ENCODE measurements at regions not wholly inside any gene's neighbourhood (a gene's known extent, or its start where the extent isn't known, plus 50 kb on each side); places are given as distances from the start of the nearest gene placed in this dataset.

DNA sequence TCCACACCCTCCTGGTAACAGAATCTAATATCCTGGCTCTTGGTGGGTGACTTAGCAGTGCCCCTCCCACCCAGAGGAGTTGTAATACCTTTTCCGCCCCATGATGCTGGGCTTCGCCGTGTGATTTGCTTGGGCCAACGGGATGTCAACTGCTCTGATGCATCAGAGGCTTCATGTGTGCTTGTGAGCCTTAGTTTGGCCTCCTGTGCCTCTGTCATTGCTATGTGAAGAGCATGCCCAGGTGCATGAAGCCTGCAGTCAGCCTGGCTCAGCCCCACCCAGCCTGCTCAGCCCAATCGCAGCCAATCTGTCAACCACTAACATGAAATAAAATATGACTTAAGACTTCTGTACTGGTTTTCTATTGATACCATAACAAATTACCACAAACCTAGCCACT, 201.2 kb upstream of the RPL38 start:
- Mint-ChIP-seq H3K4me1 (ENCODE audit: low read depth) (no peaks in the 10 kb centered on the region), H3K27ac (no peak overlapping the region), H3K27me3 (ENCODE audit: low read depth) (peaks cover 23% of the 10 kb centered on the region), H3K36me3 (ENCODE audit: low read depth) (no peaks in the 10 kb centered on the region), H3K4me3 (no peak overlapping the region), H3K9me3 (no peaks in the 10 kb centered on the region)

DNA sequence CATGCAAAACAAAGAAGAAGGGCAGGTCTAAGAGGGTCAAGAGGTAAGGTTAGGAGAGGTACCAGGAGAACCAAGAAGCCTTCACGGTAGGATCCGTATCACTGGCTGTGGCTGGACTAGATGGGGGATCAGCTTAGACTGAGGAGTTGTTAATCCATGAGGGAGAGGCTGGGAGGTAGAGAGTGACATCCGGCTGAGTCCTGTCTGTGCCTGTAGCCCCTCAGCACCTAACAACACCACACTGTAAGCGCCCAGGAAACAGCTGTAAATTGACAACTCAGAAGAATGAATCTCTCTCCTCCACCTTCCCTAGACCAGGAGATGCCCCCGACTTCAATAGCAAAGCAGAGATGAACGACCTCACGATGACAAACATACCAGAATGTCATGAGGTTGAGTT, 199.4 kb upstream of the RPL38 start:
- Mint-ChIP-seq H3K36me3 (ENCODE audit: low read depth) (no peaks in the 10 kb centered on the region), H3K27me3 (ENCODE audit: low read depth) (peaks cover 20% of the 10 kb centered on the region), H3K4me1 (ENCODE audit: low read depth) (no peaks in the 10 kb centered on the region), H3K27ac (no peak overlapping the region), H3K9me3 (no peaks in the 10 kb centered on the region), H3K4me3 (no peak overlapping the region)

- Mint-ChIP-seq H3K4me1 (ENCODE audit: low read depth) (no peaks in the 10 kb centered on the region), H3K27ac (no peak overlapping the region), H3K4me3 (no peak overlapping the region), H3K36me3 (ENCODE audit: low read depth) (no peaks in the 10 kb centered on the region), H3K27me3 (ENCODE audit: low read depth) (peaks cover 23% of the 10 kb centered on the region), H3K9me3 (no peaks in the 10 kb centered on the region)
Measured at GRCh38 chr17:74005790-74006189, 197.7 kb upstream of the RPL38 start.

- Mint-ChIP-seq H3K4me1 (ENCODE audit: low read depth) (no peaks in the 10 kb centered on the region), H3K36me3 (ENCODE audit: low read depth) (no peaks in the 10 kb centered on the region), H3K27me3 (ENCODE audit: low read depth) (peaks cover 23% of the 10 kb centered on the region)
Measured at GRCh38 chr17:74006371-74006770, 197.1 kb upstream of the RPL38 start.

GRCh38 chr17:74008196-74008595, 195.3 kb upstream of the RPL38 start:
- peaks cover 19% of the 10 kb centered on the region for H3K27me3 Mint-ChIP-seq (ENCODE audit: low read depth)
- no peak overlapping the region for H3K27ac Mint-ChIP-seq
- H3K9me3 Mint-ChIP-seq: no peaks in the 10 kb centered on the region
- H3K36me3 Mint-ChIP-seq (ENCODE audit: low read depth): no peaks in the 10 kb centered on the region
- H3K4me1 Mint-ChIP-seq (ENCODE audit: low read depth): peaks cover 7% of the 10 kb centered on the region
- H3K4me3 Mint-ChIP-seq: no peak overlapping the region

More at GRCh38 chr17:74006371-74006770, 197.1 kb upstream of the RPL38 start:
- no peak overlapping the region for H3K4me3 Mint-ChIP-seq
- no peak overlapping the region for H3K27ac Mint-ChIP-seq
- no peaks in the 10 kb centered on the region for H3K9me3 Mint-ChIP-seq

DNA sequence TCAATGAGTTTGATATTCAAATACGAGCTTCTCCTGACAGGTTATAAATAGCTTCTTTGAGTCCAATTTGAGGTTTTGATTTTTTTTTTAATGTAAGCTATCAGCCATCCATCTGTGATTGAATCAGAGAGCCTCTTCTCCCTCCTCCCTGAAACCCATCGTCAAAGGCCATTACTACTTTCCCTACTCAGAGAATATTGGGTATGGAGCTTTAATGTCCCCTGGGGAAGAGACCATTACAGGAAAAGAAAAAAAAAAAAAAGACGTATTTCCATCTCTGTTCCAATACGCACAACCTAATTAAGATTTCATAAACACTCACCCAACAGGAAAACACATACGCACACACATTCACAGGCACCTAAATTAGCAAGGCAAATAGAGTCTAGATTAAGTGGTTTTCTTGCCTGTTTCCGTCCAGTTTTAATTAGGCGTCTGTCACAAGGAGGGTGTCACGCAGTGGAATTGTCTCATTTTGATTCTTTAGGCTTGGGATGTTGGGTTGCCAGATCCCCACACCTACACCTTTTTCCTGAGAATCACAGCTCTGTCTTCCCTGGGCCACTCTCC, 194.3 kb upstream of the RPL38 start:
- H3K9me3 Mint-ChIP-seq: no peaks in the 10 kb centered on the region
- peaks cover 20% of the 10 kb centered on the region for H3K27me3 Mint-ChIP-seq (ENCODE audit: low read depth)
- peaks cover 7% of the 10 kb centered on the region for H3K4me1 Mint-ChIP-seq (ENCODE audit: low read depth)
- H3K36me3 Mint-ChIP-seq (ENCODE audit: low read depth): no peaks in the 10 kb centered on the region
- no peak overlapping the region for H3K4me3 Mint-ChIP-seq
- no peak overlapping the region for H3K27ac Mint-ChIP-seq

DNA sequence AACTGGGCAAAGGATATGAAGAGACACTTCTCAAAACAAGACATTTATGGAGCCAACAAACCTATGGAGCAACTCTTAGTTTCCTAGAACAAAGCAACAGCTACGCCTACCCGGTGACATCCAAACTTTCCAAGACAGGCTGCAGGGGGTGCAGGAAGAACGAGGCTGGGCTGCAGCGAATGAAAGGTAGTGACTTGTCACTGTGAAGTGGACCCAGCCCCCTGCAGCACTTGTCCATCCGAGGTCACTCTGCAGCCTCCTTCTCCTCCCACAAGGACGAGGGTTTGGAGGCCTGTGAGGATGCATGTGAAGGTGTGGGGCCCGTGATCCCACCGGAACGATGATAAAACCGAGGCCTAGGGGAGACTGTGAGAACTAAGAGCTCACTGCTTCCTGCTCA, 192.6 kb upstream of the RPL38 start:
- Mint-ChIP-seq H3K4me1 (ENCODE audit: low read depth) (peaks cover 7% of the 10 kb centered on the region), H3K4me3 (no peak overlapping the region), H3K36me3 (ENCODE audit: low read depth) (no peaks in the 10 kb centered on the region), H3K27ac (no peak overlapping the region), H3K9me3 (no peaks in the 10 kb centered on the region), H3K27me3 (ENCODE audit: low read depth) (peaks cover 18% of the 10 kb centered on the region)

- Mint-ChIP-seq H3K27ac (no peak overlapping the region), H3K27me3 (ENCODE audit: low read depth) (peaks cover 24% of the 10 kb centered on the region), H3K9me3 (no peaks in the 10 kb centered on the region), H3K4me1 (ENCODE audit: low read depth) (peaks cover 7% of the 10 kb centered on the region), H3K36me3 (ENCODE audit: low read depth) (no peaks in the 10 kb centered on the region), H3K4me3 (no peak overlapping the region)
Measured at GRCh38 chr17:74011966-74012365, 191.5 kb upstream of the RPL38 start.

GRCh38 chr17:74012465-74012864, 191.0 kb upstream of the RPL38 start:
- Mint-ChIP-seq H3K27ac (peak overlapping the region; percentile 65), H3K27me3 (ENCODE audit: low read depth) (peaks cover 26% of the 10 kb centered on the region), H3K4me3 (peak overlapping the region; percentile 22), H3K36me3 (ENCODE audit: low read depth) (no peaks in the 10 kb centered on the region), H3K9me3 (no peaks in the 10 kb centered on the region), H3K4me1 (ENCODE audit: low read depth) (peaks cover 7% of the 10 kb centered on the region)

DNA sequence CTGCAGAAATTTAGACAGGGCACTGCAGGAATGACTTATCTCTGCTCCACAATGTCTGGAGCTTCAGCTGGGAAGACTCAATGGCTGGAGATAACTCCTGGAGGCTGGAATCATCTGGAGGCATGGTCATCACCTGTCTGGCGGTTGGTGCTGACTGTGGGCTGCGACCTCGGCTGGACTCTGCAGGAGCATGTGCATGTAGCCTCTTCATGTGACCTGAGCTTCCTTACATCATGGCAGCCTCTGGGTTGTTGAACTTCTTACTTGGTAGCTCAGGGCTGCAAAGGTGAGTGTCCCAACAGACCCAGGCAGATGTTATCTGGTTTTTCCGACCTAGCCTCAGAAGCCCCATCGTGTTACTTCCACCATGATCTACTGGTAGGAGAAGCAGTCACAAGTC, 188.2 kb upstream of the RPL38 start:
- no peaks in the 10 kb centered on the region for H3K36me3 Mint-ChIP-seq (ENCODE audit: low read depth)
- H3K27me3 Mint-ChIP-seq (ENCODE audit: low read depth): peaks cover 21% of the 10 kb centered on the region
- H3K9me3 Mint-ChIP-seq: no peaks in the 10 kb centered on the region
- no peak overlapping the region for H3K27ac Mint-ChIP-seq
- H3K4me1 Mint-ChIP-seq (ENCODE audit: low read depth): peaks cover 7% of the 10 kb centered on the region
- no peak overlapping the region for H3K4me3 Mint-ChIP-seq

DNA sequence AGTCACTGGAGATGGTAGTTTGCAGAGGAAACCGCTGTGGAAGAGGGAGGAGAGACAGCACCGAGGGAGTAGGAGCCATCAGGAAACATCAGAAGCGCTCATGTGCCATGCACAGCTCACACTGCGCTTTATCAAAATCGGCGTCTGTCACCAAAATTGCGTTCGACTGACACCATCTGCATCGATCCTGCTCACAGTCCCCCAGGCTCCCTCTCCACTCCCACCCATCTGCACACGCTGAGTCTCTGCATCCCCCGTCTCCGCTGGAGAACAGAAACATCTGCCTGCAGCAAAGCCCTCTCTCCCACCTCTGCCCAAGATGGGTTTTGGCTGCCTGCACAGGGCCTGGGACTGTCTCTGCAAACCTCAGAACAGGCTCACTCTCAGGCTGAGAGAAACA, 187.5 kb upstream of the RPL38 start:
- no peak overlapping the region for H3K4me3 Mint-ChIP-seq
- H3K4me1 Mint-ChIP-seq (ENCODE audit: low read depth): peaks cover 7% of the 10 kb centered on the region
- no peak overlapping the region for H3K27ac Mint-ChIP-seq
- H3K27me3 Mint-ChIP-seq (ENCODE audit: low read depth): peaks cover 21% of the 10 kb centered on the region
- H3K9me3 Mint-ChIP-seq: no peaks in the 10 kb centered on the region
- no peaks in the 10 kb centered on the region for H3K36me3 Mint-ChIP-seq (ENCODE audit: low read depth)

DNA sequence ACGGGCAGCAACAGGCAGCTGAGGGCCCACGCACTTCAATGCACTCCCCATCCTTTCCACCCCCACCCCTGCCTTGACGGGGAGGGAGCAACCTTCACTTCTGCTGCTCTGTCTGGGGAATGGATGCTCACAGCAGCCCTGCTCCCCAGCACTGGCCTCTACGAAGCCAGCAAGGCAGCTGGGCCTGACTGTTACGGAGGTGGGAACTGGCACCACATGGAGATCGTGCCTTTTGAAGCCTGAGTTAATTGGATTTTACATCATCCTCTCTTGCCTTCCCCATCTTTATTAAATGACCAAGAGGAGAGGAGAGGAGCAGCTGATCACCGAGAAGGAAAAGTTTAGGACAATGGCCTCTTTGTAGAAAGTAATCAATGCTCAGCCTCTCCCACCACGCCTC, 187.0 kb upstream of the RPL38 start:
- H3K4me1 Mint-ChIP-seq (ENCODE audit: low read depth): peaks cover 7% of the 10 kb centered on the region
- no peaks in the 10 kb centered on the region for H3K9me3 Mint-ChIP-seq
- H3K27me3 Mint-ChIP-seq (ENCODE audit: low read depth): peaks cover 21% of the 10 kb centered on the region

GRCh38 chr17:74017466-74017865, 186.0 kb upstream of the RPL38 start:
- peaks cover 4% of the 10 kb centered on the region for H3K4me1 Mint-ChIP-seq (ENCODE audit: low read depth)
- H3K27ac Mint-ChIP-seq: no peak overlapping the region
- H3K27me3 Mint-ChIP-seq (ENCODE audit: low read depth): peaks cover 18% of the 10 kb centered on the region

More for the DNA sequence above, 187.0 kb upstream of the RPL38 start:
- Mint-ChIP-seq H3K27ac (no peak overlapping the region), H3K4me3 (no peak overlapping the region), H3K36me3 (ENCODE audit: low read depth) (no peaks in the 10 kb centered on the region)

DNA sequence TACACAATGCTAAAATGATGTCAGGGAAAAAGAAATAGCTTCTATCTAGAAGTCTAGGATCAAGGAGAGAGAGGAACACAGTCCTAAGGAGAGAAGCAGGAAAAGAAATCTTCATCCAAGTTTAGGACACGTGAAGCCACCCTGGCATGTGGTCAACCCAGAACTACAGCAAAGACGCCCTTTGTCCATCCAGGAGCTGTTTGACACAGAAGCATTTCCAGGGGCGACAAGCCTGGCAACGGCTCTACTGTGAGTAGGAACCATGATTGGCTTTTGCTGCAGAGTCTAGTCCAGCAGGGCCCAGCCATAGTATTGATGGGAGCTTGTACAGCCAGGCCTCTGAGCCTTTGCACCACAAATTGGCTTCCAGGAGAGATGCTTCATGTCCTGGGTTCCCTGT, 185.4 kb upstream of the RPL38 start:
- Mint-ChIP-seq H3K27me3 (ENCODE audit: low read depth) (peaks cover 17% of the 10 kb centered on the region), H3K36me3 (ENCODE audit: low read depth) (no peaks in the 10 kb centered on the region), H3K27ac (no peak overlapping the region), H3K9me3 (no peaks in the 10 kb centered on the region), H3K4me1 (ENCODE audit: low read depth) (no peaks in the 10 kb centered on the region), H3K4me3 (no peak overlapping the region)

More at GRCh38 chr17:74017466-74017865, 186.0 kb upstream of the RPL38 start:
- no peak overlapping the region for H3K4me3 Mint-ChIP-seq
- no peaks in the 10 kb centered on the region for H3K9me3 Mint-ChIP-seq
- H3K36me3 Mint-ChIP-seq (ENCODE audit: low read depth): no peaks in the 10 kb centered on the region

DNA sequence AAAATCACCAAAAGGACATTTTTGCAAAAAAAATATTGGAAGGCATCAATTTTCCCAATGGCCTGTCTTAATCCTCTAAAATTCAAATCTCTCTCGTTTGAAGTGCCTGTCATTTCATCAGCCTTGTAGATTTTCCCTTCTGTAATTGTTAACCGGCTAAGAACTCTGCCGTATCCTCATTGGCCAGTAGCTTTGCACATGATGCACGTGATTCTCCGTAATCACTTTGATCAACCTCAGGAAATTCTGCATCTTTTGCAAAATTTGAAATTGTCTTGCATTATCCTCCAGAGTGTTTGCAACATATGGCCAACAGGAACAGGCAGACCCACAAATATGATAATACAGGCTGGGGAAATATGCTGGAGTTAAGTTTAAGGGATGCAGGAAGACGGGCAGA, 184.2 kb upstream of the RPL38 start:
- peaks cover 16% of the 10 kb centered on the region for H3K27me3 Mint-ChIP-seq (ENCODE audit: low read depth)
- H3K4me1 Mint-ChIP-seq (ENCODE audit: low read depth): no peaks in the 10 kb centered on the region
- H3K4me3 Mint-ChIP-seq: no peak overlapping the region
- H3K9me3 Mint-ChIP-seq: no peaks in the 10 kb centered on the region
- H3K27ac Mint-ChIP-seq: no peak overlapping the region
- H3K36me3 Mint-ChIP-seq (ENCODE audit: low read depth): no peaks in the 10 kb centered on the region

- Mint-ChIP-seq H3K4me1 (ENCODE audit: low read depth) (no peaks in the 10 kb centered on the region), H3K9me3 (no peaks in the 10 kb centered on the region), H3K27ac (no peak overlapping the region), H3K27me3 (ENCODE audit: low read depth) (peaks cover 16% of the 10 kb centered on the region), H3K4me3 (no peak overlapping the region), H3K36me3 (ENCODE audit: low read depth) (no peaks in the 10 kb centered on the region)
Measured at GRCh38 chr17:74019860-74020259, 183.6 kb upstream of the RPL38 start.
